SK-N-SH (cell line): ENCODE measurements at regions not wholly inside any gene's neighbourhood (a gene's known extent, or its start where the extent isn't known, plus 50 kb on each side); places are given as distances from the start of the nearest gene placed in this dataset.

Source experiments
- CTCF ChIA-PET: fragments of 300-600, 350-600 bp; formaldehyde crosslinking; extraction: SDS; loops from one replicate; lab custom pipeline; 2021; lab: Yijun Ruan, JAX
- POLR2A ChIA-PET: fragments of 350-600 bp; sonication (Branson Sonifier 250); formaldehyde crosslinking; extraction: SDS; loops from one replicate; lab custom pipeline; 2020; ENCODE audit warnings: antibody characterized with exemption, inconsistent platforms; lab: Yijun Ruan, JAX
- DNase-seq: peaks from one replicate; pipeline ENCODE4 v3.0.0; 2012
- H2AFZ ChIP-seq: fragments of 200-600 bp; sonication (generic); 2 replicates; pipeline ENCODE4 v1.8.1; 2016; ENCODE audit warnings: antibody characterized with exemption, mild to moderate bottlenecking, low read depth
- H3F3A ChIP-seq: fragments of 200-600 bp; sonication (generic); replicated peaks from 2 replicates; pipeline ENCODE3; 2016; ENCODE audit warnings: antibody characterized with exemption, mild to moderate bottlenecking; ENCODE audit not compliant: insufficient read depth
- H3K27ac ChIP-seq, 2 experiments: fragments of 200-500 bp in 1 of 2; fragments of 200-600 bp in 1 of 2; sonication (Bioruptor generic) in 1 of 2; sonication (generic), shearing (Covaris generic) in 1 of 2; 2 replicates each; pipeline versions ENCODE4 v1.5.1 to v1.6.1; 2014 to 2016; ENCODE audit warnings: low read depth in 2 of 2, inconsistent platforms in 1 of 2, low read length in 1 of 2, mild to moderate bottlenecking in 1 of 2, mixed read lengths in 1 of 2
- H3K27me3 ChIP-seq: fragments of 200-600 bp; sonication (generic), shearing (Covaris generic); 2 replicates; pipeline ENCODE4 v1.6.1; 2016; ENCODE audit warnings: mixed run types; ENCODE audit not compliant: insufficient read depth
- H3K36me3 ChIP-seq, 2 experiments: fragments of 200-500 bp in 1 of 2; fragments of 200-600 bp in 1 of 2; sonication (Bioruptor generic) in 1 of 2; sonication (generic) in 1 of 2; replicated peaks in 1 of 2; 2 replicates each; pipeline versions ENCODE3 to v1.5.1; 2014 to 2016; ENCODE audit warnings: low read length in 1 of 2, mild to moderate bottlenecking in 1 of 2; ENCODE audit not compliant: insufficient read depth in 2 of 2, control insufficient read depth in 1 of 2
- H3K4me1 ChIP-seq, 2 experiments: fragments of 200-500 bp in 1 of 2; fragments of 200-600 bp in 1 of 2; sonication (Bioruptor generic) in 1 of 2; sonication (generic), shearing (Covaris generic) in 1 of 2; 2 replicates each; pipeline versions ENCODE4 v1.5.1 to v1.6.1; 2014 to 2016; ENCODE audit warnings: low read depth in 1 of 2, low read length in 1 of 2, mixed run types in 1 of 2; ENCODE audit not compliant: insufficient read depth in 2 of 2, control insufficient read depth in 1 of 2
- H3K4me2 ChIP-seq: fragments of 200-600 bp; sonication (generic), shearing (Covaris generic); 2 replicates; pipeline ENCODE4 v1.6.1; 2017; ENCODE audit warnings: mixed run types
- H3K4me3 ChIP-seq, 2 experiments: fragments of 200-500 bp in 1 of 2; fragments of 200-600 bp in 1 of 2; sonication (Bioruptor generic) in 1 of 2; sonication (generic), shearing (Covaris generic) in 1 of 2; 2 replicates each; pipeline versions ENCODE4 v1.5.1 to v1.8.1; 2014 to 2016; ENCODE audit warnings: low read depth in 2 of 2, inconsistent platforms in 1 of 2, low read length in 1 of 2, mild to moderate bottlenecking in 1 of 2, mixed read lengths in 1 of 2, moderate library complexity in 1 of 2
- H3K79me2 ChIP-seq: fragments of 200-600 bp; sonication (generic); 2 replicates; pipeline ENCODE4 v1.8.1; 2017; ENCODE audit warnings: mild to moderate bottlenecking; ENCODE audit not compliant: insufficient read depth
- H3K9ac ChIP-seq: fragments of 200-600 bp; sonication (generic); 2 replicates; pipeline ENCODE4 v1.6.1; 2017; ENCODE audit warnings: mixed run types
- H3K9me2 ChIP-seq: fragments of 200-600 bp; sonication (generic); 2 replicates; pipeline ENCODE4 v1.6.1; 2017; ENCODE audit warnings: mixed run types
- H3K9me3 ChIP-seq: fragments of 200-600 bp; sonication (generic); 2 replicates; pipeline ENCODE4 v1.6.1; 2017; ENCODE audit warnings: mixed run types, mild to moderate bottlenecking, moderate library complexity
- H4K20me1 ChIP-seq: fragments of 200-600 bp; sonication (generic); 2 replicates; pipeline ENCODE4 v1.6.1; 2017; ENCODE audit warnings: mild to moderate bottlenecking, mixed run types; ENCODE audit not compliant: insufficient read depth
- CTCF ChIP-seq: fragments of 200-600 bp; sonication (generic); IDR thresholded peaks from 2 replicates; pipeline ENCODE4 v1.6.1; 2017; ENCODE audit warnings: antibody characterized with exemption, mild to moderate bottlenecking, moderate library complexity
- FOSL2 ChIP-seq: IDR thresholded peaks from 2 replicates; pipeline ENCODE4 v1.4.0; 2012; ENCODE audit warnings: low read depth, mild to moderate bottlenecking, moderate library complexity, borderline replicate concordance
- FOXM1 ChIP-seq: IDR thresholded peaks from 2 replicates; pipeline ENCODE4 v1.4.0; 2012; ENCODE audit warnings: low read depth, mild to moderate bottlenecking
- IRF3 ChIP-seq: fragments of 150-350 bp; IDR thresholded peaks from 2 replicates; pipeline ENCODE4 v1.6.1; 2016; ENCODE audit warnings: mild to moderate bottlenecking, low read depth, low read length
- MEF2A ChIP-seq: IDR thresholded peaks from 2 replicates; pipeline ENCODE4 v1.4.0; 2012; ENCODE audit warnings: low read depth, borderline replicate concordance
- NFIC ChIP-seq: IDR thresholded peaks from 2 replicates; pipeline ENCODE4 v1.4.0; 2012; ENCODE audit warnings: borderline replicate concordance
- NRF1 ChIP-seq: IDR thresholded peaks from 2 replicates; pipeline ENCODE4 v1.6.1; 2012; ENCODE audit warnings: low read depth, mild to moderate bottlenecking, low read length
- PBX3 ChIP-seq: IDR thresholded peaks from 2 replicates; pipeline ENCODE4; 2012
- POLR2AphosphoS5 ChIP-seq: IDR thresholded peaks from 2 replicates; pipeline ENCODE4 v1.6.1; 2012; ENCODE audit warnings: low read depth, low read length
- RCOR1 ChIP-seq: fragments of 150-350 bp; IDR thresholded peaks from 2 replicates; pipeline ENCODE4 v1.6.1; 2017; ENCODE audit warnings: antibody characterized with exemption, low read length
- REST ChIP-seq: IDR thresholded peaks from 2 replicates; pipeline ENCODE4 v1.6.1; 2012; ENCODE audit warnings: mild to moderate bottlenecking, low read depth, low read length, moderate library complexity
- RXRA ChIP-seq: IDR thresholded peaks from 2 replicates; pipeline ENCODE4 v1.4.0; 2012; ENCODE audit warnings: low read depth, mild to moderate bottlenecking, borderline replicate concordance
- SIN3A ChIP-seq: IDR thresholded peaks from 2 replicates; pipeline ENCODE4 v1.6.1; 2012; ENCODE audit warnings: low read depth, mild to moderate bottlenecking, low read length, moderate library complexity, borderline replicate concordance
- SMC3 ChIP-seq: IDR thresholded peaks from 2 replicates; pipeline ENCODE4 v1.6.1; 2012; ENCODE audit warnings: low read depth, low read length, improper control_type of control experiment
- TAF1 ChIP-seq: IDR thresholded peaks from 2 replicates; pipeline ENCODE4 v1.6.1; 2012; ENCODE audit warnings: low read depth, mild to moderate bottlenecking, low read length, moderate library complexity, borderline replicate concordance
- TCF12 ChIP-seq: IDR thresholded peaks from 2 replicates; pipeline ENCODE4 v1.4.0; 2012
- USF1 ChIP-seq: IDR thresholded peaks from 2 replicates; pipeline ENCODE4 v1.4.0; 2012; ENCODE audit warnings: low read depth, borderline replicate concordance
- USF2 ChIP-seq: fragments of 150-350 bp; IDR thresholded peaks from 2 replicates; pipeline ENCODE4 v1.6.1; 2017; ENCODE audit warnings: antibody characterized with exemption, low read length, low read depth, borderline replicate concordance

GRCh38 chr12:87290505-87290904 lies 738.7 kb downstream of the C12orf50 start:
- 0 out of 2 replicates have a peak, but pooled peaks cover 7% of the 10 kb centered on the region for H3K9me3 ChIP-seq
- no peaks in the 10 kb centered on the region for H3K27me3 ChIP-seq
- H3K9ac ChIP-seq, result no peak overlapping the region
- H4K20me1 ChIP-seq, result no peaks in the 10 kb centered on the region
- no peak overlapping the region for H2AFZ ChIP-seq
- H3K36me3 ChIP-seq, result peaks cover 0 to 3% of the 10 kb centered on the region in 2 experiments
- H3K4me3 ChIP-seq, result no peak overlapping the region
- TF ChIP-seq SMC3, result no peak
- TF ChIP-seq MEF2A, result no peak
- ChIA-PET CTCF (no interaction called here), POLR2A (no interaction called here)
- H3F3A ChIP-seq, result no peaks in the 10 kb centered on the region
- no peak for DNase-seq
- H3K79me2 ChIP-seq, result no peaks in the 10 kb centered on the region
- no peaks in the 10 kb centered on the region for H3K9me2 ChIP-seq
- no peak overlapping the region for H3K27ac ChIP-seq
- H3K4me2 ChIP-seq, result no peak overlapping the region
- no peaks in the 10 kb centered on the region for H3K4me1 ChIP-seq

GRCh38 chr12:87283886-87284285 lies 745.3 kb downstream of the C12orf50 start:
- H3K9me2 ChIP-seq, result no peaks in the 10 kb centered on the region
- no peak overlapping the region for H3K4me2 ChIP-seq
- no peaks in the 10 kb centered on the region for H3K79me2 ChIP-seq
- H3F3A ChIP-seq, result no peaks in the 10 kb centered on the region
- no peak overlapping the region for H2AFZ ChIP-seq
- H3K4me1 ChIP-seq, result no peaks in the 10 kb centered on the region; a peak in 1 of 4 replicates
- POLR2A ChIA-PET, result no interaction called here
- no peak for DNase-seq
- no peaks in the 10 kb centered on the region for H4K20me1 ChIP-seq
- no peak overlapping the region for H3K9ac ChIP-seq
- TF ChIP-seq POLR2AphosphoS5 (no peak), MEF2A (no peak), IRF3 (no peak), NRF1 (no peak), RCOR1 (no peak), REST (no peak), SIN3A (no peak), TCF12 (no peak), USF2 (no peak), CTCF (no peak), NFIC (no peak), PBX3 (no peak), RXRA (no peak), FOXM1 (no peak), FOSL2 (no peak), USF1 (no peak), TAF1 (no peak)
- TF ChIP-seq, all 33 proteins: peak for 0
- Histone ChIP-seq H3K4me3 (no peak overlapping the region), H3K27ac (no peak overlapping the region), H3K9me3 (no peaks in the 10 kb centered on the region), H3K27me3 (no peaks in the 10 kb centered on the region), H3K36me3 (no peaks in the 10 kb centered on the region)
- CTCF ChIA-PET, result interaction anchor here (1.3 to 1.5 kb wide), 3 partner anchors 111 to 564 kb away, joined by 3 to 4 read pairs (median 3); no protein-coding TSS in a partner anchor
